ENCODE measurements at regions not wholly inside any gene's neighbourhood (a gene's known extent, or its start where the extent isn't known, plus 50 kb on each side); places are given as distances from the start of the nearest gene placed in this dataset.

- TF ChIP-seq CTCF (IDR thresholded peaks at IDR 0.05; ENCODE audit: extremely low read depth, missing control alignments), result no peak
- DNase-seq (ENCODE audit: low spot score), result no peak
These were observed 208.6 kb upstream of the TMTC1 start for GRCh38 chr12:29992366-29992765.

GRCh38 chr12:29991924-29992323 lies 208.2 kb upstream of the TMTC1 start:
- no peak for DNase-seq (ENCODE audit: low spot score)
- TF ChIP-seq CTCF (IDR thresholded peaks at IDR 0.05; ENCODE audit: extremely low read depth, missing control alignments), result no peak

GRCh38 chr12:29990971-29991370 lies 207.2 kb upstream of the TMTC1 start:
- TF ChIP-seq CTCF (IDR thresholded peaks at IDR 0.05; ENCODE audit: extremely low read depth, missing control alignments), result no peak
- no peak for DNase-seq (ENCODE audit: low spot score)

- no peak for DNase-seq (ENCODE audit: low spot score)
- no peak for TF ChIP-seq CTCF (IDR thresholded peaks at IDR 0.05; ENCODE audit: extremely low read depth, missing control alignments)
These were observed 200.1 kb upstream of the TMTC1 start for GRCh38 chr12:29983851-29984250.

GRCh38 chr12:29980304-29980703 lies 196.6 kb upstream of the TMTC1 start:
- no peak for TF ChIP-seq CTCF (IDR thresholded peaks at IDR 0.05; ENCODE audit: extremely low read depth, missing control alignments)
- no peak for DNase-seq (ENCODE audit: low spot score)

GRCh38 chr12:29971446-29971845 lies 187.7 kb upstream of the TMTC1 start:
- TF ChIP-seq CTCF (IDR thresholded peaks at IDR 0.05; ENCODE audit: extremely low read depth, missing control alignments), result no peak
- DNase-seq (ENCODE audit: low spot score), result no peak

GRCh38 chr12:29970501-29970900 lies 186.8 kb upstream of the TMTC1 start:
- no peak for TF ChIP-seq CTCF (IDR thresholded peaks at IDR 0.05; ENCODE audit: extremely low read depth, missing control alignments)
- no peak for DNase-seq (ENCODE audit: low spot score)

All from GM20000 (cell line).